ENCODE measurements at regions not wholly inside any gene's neighbourhood (a gene's known extent, or its start where the extent isn't known, plus 50 kb on each side); places are given as distances from the start of the nearest gene placed in this dataset.

DNA sequence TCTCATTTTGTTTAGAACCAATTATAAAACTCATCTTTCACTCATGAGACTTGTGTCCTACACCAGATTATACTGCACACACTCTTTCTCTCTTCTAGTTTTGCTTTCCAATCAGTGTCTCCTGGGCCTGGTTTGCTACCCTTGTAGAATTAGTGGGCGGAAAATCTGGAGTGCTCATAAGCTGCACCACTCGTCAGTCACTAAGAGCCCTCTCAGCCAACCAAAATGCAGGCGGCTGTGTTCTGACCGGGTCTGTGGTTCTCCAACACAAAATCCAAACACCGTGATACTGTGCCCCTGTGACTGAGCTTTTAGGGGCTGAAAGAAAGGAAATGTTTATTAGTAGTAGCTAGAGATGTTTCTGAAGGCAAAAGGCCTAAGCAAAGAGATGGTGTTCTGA is 83.7 kb upstream of the OBI1 start:
- no peaks in the 10 kb centered on the region for H3K4me1 Mint-ChIP-seq
- H3K4me3 Mint-ChIP-seq = no peak overlapping the region
- H3K27me3 Mint-ChIP-seq (ENCODE audit: low read depth in 3 of 3) = peaks cover 0 to 7% (median 1%) of the 10 kb centered on the region in 3 donors
- no peak overlapping the region for H3K27ac Mint-ChIP-seq
- DNase-seq = no peak
- no peaks in the 10 kb centered on the region for H3K36me3 Mint-ChIP-seq
- H3K9me3 Mint-ChIP-seq = peaks cover 0 to 4% (median 0%) of the 10 kb centered on the region in 6 donors

DNA sequence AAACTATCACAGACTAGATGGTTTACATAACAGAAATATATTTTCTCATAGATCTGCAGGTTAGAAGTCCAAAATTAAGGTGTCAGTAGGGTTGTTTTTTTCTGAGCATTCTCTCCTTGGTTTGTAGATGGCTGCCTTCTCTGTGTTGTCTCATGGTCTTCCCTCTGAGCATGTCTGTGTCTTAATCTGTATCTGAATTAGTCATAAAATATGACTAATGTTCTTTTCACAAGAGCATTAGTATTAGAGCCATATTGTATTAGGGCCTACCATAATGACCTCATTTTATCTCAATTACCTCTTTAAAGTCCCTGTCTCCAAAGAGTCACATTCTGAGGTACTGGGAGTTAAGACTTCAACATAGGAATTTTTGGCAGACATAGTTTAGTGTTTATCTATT is 77.2 kb upstream of the OBI1 start:
- Mint-ChIP-seq H3K4me1 (no peaks in the 10 kb centered on the region), H3K27ac (no peak overlapping the region), H3K9me3 (no peaks in the 10 kb centered on the region)

DNA sequence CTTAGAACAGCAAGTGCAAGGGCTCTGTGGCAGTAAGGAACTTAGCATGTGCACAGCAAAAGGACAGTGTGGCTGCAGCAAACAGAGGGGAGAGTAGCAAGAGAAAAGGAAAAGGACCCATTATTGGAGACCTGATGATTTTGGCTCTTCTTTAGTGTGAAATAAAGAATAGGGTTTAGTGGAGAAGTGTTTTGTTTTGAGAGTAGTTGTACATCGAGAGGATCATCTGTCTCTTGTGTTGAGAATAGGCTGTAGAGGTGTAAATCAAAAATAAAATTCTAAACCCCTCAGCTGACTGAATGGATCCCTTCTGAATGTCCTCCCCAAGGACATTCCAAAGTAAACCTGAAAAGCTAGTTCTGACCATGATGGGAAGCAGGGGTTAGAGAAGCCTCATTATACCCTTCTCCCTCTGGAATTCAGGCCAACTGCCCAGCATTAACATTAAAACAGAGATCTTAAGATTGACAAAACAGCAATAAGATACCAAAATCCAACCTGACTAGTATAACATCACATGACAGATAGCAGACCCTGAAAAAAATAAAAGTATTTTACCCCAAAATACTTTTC is 73.6 kb upstream of the OBI1 start:
- H3K4me3 Mint-ChIP-seq = no peak overlapping the region
- no peak for DNase-seq
- no peaks in the 10 kb centered on the region for H3K4me1 Mint-ChIP-seq
- H3K27ac Mint-ChIP-seq = no peak overlapping the region
- peaks cover 0 to 6% (median 0%) of the 10 kb centered on the region in 3 donors for H3K27me3 Mint-ChIP-seq (ENCODE audit: low read depth in 3 of 3)
- peaks cover 0 to 4% (median 0%) of the 10 kb centered on the region in 6 donors for H3K9me3 Mint-ChIP-seq
- H3K36me3 Mint-ChIP-seq = no peaks in the 10 kb centered on the region

More for the DNA sequence above, 77.2 kb upstream of the OBI1 start:
- no peak overlapping the region for H3K4me3 Mint-ChIP-seq
- DNase-seq = no peak
- H3K36me3 Mint-ChIP-seq = no peaks in the 10 kb centered on the region
- H3K27me3 Mint-ChIP-seq (ENCODE audit: low read depth in 3 of 3) = peaks cover 0 to under 1% (median 0%) of the 10 kb centered on the region in 3 donors

DNA sequence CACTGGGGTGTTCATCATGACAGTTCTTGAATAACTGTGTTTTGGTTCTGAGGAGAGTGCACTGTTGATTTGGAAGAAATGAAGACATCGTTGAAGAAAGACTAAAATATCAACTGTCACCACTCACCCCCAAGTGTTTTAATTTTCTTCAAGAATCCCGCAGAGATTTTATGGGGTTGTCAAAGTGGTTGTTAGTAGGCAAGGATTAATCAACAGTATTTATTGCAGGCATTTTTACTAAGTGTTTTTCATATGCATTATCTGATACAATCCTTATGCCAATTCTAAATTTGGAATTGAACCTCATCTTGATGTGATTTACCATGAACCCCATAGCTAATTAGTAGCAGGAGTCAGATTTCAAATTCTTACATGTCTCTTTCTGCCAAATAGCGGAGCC is 63.7 kb upstream of the OBI1 start:
- no peaks in the 10 kb centered on the region for H3K4me1 Mint-ChIP-seq
- H3K36me3 Mint-ChIP-seq = no peaks in the 10 kb centered on the region
- peaks cover 0 to 3% (median 0%) of the 10 kb centered on the region in 3 donors for H3K27me3 Mint-ChIP-seq (ENCODE audit: low read depth in 3 of 3)
- no peak for DNase-seq
- peaks cover 0 to 7% (median 0%) of the 10 kb centered on the region in 6 donors for H3K9me3 Mint-ChIP-seq
- H3K27ac Mint-ChIP-seq = no peak overlapping the region
- H3K4me3 Mint-ChIP-seq = no peak overlapping the region

DNA sequence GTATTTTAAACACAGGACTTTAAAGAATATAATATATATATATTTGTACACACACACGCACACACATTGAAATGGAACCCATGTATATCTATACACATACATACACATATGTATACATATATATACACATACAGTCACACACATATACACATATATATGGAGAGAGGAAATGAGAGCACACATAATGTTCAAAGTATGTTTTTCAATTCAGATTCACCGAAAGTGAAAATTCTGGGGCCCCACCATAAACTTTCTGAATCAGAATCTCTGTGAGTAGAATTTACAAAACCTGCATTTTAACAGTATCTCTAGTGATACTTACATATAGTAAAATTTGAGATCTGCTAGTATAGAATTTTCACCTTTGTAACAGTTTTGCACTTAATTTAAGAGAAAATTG is 60.4 kb upstream of the OBI1 start:
- peaks cover 0 to 2% (median 2%) of the 10 kb centered on the region in 3 donors for H3K27me3 Mint-ChIP-seq (ENCODE audit: low read depth in 3 of 3)
- H3K4me3 Mint-ChIP-seq = no peak overlapping the region
- no peaks in the 10 kb centered on the region for H3K36me3 Mint-ChIP-seq
- H3K4me1 Mint-ChIP-seq = no peaks in the 10 kb centered on the region
- H3K9me3 Mint-ChIP-seq = peaks cover 0 to 7% (median 0%) of the 10 kb centered on the region in 6 donors
- DNase-seq = no peak
- H3K27ac Mint-ChIP-seq = no peak overlapping the region

DNA sequence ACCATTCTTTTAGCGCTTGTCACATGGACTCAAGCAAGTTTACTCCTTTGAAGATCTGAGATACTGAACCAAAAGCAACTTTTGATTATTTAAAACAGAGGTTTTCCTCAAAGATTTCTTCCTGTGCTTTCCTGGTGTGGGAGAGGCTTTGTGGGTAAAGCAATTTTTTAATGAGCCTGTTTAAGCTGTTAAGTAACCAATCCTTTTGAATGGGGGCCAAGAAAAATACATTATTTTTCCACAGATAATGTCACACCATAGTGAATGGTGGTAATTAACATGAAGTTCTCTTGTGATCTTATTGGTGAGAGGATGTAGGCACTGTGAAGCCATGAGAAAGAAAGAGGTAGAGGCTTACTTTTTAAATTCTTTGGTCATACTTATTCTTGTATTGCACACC is 55.8 kb upstream of the OBI1 start:
- Mint-ChIP-seq H3K9me3 (peaks cover 0 to 2% (median 0%) of the 10 kb centered on the region in 6 donors), H3K4me3 (no peak overlapping the region), H3K36me3 (no peaks in the 10 kb centered on the region), H3K27me3 (ENCODE audit: low read depth in 3 of 3) (peaks cover 0 to 6% (median 2%) of the 10 kb centered on the region in 3 donors), H3K27ac (no peak overlapping the region), H3K4me1 (no peaks in the 10 kb centered on the region)
- no peak for DNase-seq

DNA sequence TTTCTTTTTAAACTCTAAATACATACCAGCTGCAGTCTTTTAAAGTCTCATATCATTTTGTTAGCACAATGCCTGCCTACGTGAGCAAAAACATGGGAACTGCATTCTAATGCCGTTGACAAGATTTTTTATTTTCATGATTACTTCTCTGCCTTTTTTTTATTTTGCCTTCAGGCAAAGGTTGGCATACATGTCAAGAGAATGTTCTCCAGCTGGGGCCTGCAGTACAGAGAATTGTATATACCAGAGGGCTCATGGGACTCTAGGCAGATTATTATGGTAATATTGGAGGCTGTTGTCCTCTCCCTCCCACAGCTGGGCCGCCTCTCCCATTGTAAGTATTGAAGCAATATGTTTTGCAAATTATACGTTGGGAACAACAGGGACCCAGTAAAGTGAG is 53.9 kb upstream of the OBI1 start:
- Mint-ChIP-seq H3K36me3 (no peaks in the 10 kb centered on the region), H3K27me3 (ENCODE audit: low read depth in 3 of 3) (peaks cover 0 to 7% (median 5%) of the 10 kb centered on the region in 3 donors), H3K27ac (no peak overlapping the region), H3K9me3 (peaks cover 0 to 2% (median under 1%) of the 10 kb centered on the region in 6 donors), H3K4me3 (no peak overlapping the region), H3K4me1 (no peaks in the 10 kb centered on the region)
- DNase-seq = no peak

DNA sequence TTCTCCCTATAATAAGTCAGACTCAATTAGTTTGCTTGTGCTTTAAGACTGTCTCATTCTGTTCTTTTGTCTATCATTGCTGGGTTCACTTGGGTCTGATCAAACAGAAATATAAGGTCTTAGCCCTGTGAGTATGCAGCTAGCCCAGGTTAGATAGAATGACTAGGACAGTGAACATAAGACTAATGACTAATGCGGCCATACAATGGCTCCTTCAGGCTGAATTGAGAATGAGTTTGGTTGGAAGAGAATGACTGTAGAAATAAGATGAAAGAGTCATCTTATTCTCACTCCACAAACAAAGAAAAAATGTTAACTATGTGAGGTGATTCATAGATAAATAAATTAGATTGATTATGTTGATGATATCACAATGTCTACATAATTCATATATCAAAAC is 50.1 kb upstream of the OBI1 start:
- H3K27ac Mint-ChIP-seq = no peak overlapping the region
- no peak overlapping the region for H3K4me3 Mint-ChIP-seq
- H3K36me3 Mint-ChIP-seq = no peaks in the 10 kb centered on the region
- no peaks in the 10 kb centered on the region for H3K4me1 Mint-ChIP-seq
- H3K9me3 Mint-ChIP-seq = peaks cover 0 to 4% (median under 1%) of the 10 kb centered on the region in 6 donors
- no peak for DNase-seq
- H3K27me3 Mint-ChIP-seq (ENCODE audit: low read depth in 3 of 3) = peaks cover 2 to 4% (median 3%) of the 10 kb centered on the region in 3 donors
